ENCODE measurements at regions not wholly inside any gene's neighbourhood (a gene's known extent, or its start where the extent isn't known, plus 50 kb on each side); places are given as distances from the start of the nearest gene placed in this dataset.
"Not testable (repeated sequence)": the region's sequence is repeated elsewhere in the genome, so short reads cannot be mapped to it uniquely, and the experiment has no call there.

DNA sequence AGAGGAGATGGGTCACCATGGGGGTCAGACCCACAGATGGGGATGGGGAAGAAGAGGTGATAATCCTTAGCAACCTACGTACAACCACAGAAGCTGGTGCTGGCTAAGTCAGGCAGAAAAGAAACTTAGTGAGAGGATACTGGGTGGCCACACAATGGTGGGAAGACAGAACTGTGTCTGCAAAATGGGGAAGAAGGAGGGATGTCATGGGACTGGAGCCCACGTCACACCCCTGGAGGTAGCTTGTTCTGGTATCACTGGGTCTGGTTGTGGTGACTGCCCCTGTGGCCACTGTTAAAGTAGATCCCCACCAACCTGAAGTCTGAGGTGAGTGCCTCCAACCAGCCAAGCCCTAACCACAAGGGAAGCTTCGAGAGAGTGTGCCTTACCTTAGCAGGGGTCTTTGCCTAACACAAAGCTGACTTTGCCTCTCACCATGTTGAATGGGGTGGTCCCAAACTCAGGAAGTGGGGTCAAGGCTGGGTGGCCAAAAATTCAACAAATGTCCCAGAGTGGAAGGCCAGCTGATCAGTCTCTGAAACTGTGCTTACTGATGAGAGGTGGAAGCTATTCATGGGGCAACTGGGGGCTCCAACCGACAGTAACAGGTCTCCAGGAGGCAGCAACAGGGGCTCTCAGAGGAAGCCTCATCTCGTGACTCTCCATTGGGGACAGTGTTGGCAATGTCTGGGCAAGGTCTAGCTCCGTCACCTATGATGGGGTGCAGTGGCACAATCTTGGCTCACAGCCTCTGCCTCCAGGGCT is 64.8 kb upstream of the SLC1A4 start:
- Histone ChIP-seq H3K9me3 (ENCODE audit: control insufficient read depth, insufficient read depth, low read length) (peaks cover 7% of the 10 kb centered on the region), H3K4me1 (ENCODE audit: insufficient read depth, low read length) (no peaks in the 10 kb centered on the region), H3K9ac (ENCODE audit: low read depth, low read length) (no peak overlapping the region), H3K36me3 (ENCODE audit: insufficient read depth, low read length) (no peaks in the 10 kb centered on the region)

DNA sequence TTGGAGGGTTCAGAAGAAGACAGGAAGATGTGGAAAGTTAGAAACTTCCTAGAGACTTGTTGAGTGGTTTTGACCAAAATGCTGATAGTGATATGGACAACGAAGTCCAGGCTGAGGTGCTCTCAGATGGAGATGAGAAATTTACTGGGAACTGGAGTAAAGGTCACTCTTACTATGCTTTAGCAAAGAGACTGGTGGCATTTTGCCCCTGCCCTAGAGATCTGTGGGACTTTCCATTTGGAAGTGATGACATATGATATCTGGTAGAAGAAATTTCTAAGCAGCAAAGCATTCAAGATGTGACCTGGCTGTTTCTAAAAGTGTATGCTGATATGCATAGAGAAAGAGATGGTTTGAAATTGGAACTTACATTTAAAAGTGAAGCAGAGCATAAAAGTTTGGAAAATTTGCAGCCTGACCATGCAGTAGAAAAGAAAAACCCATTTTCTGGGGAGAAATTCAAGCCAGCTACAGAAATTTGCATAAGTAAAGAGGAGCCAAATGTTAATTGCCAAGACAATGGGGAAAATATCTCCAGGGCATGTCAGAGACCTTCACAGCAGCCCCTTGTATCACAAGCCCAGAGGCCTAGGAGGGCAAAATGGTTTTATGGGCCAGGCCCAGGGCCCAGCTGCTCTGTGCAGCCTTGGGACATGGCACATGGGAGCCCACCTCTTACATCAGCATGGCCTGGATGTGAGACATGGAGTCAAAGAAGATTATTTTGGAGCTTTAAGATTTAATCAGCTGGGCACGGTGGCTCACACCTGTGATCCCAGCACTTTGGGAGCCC is 63.1 kb upstream of the SLC1A4 start:
- not testable (repeated sequence) for H3K36me3 ChIP-seq (ENCODE audit: insufficient read depth, low read length); H3K4me1 ChIP-seq (ENCODE audit: insufficient read depth, low read length)

DNA sequence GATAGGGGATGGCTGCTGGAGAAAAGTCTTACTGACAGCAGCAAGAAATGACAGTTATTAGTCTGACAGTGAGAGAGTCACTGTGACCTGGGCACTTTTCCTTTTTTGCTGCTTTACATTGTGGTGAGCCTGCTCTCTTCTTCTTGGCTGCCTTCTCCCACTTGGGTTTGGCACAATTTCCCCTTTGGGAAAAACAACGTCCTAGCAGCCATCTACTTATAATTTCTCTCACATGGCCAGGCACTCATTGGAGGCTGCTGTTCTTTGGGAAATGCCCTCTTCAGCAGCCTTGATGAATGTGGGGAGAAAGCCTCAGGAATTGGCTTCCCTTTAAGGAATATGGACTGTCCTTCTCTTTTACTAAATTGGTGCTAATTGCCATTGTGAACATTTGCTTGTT is 60.4 kb upstream of the SLC1A4 start:
- no peak overlapping the region for H3K9ac ChIP-seq (ENCODE audit: low read depth, low read length)
- H3K4me1 ChIP-seq (ENCODE audit: insufficient read depth, low read length), result no peaks in the 10 kb centered on the region
- peaks cover 7% of the 10 kb centered on the region for H3K9me3 ChIP-seq (ENCODE audit: control insufficient read depth, insufficient read depth, low read length)
- H3K36me3 ChIP-seq (ENCODE audit: insufficient read depth, low read length), result no peaks in the 10 kb centered on the region

More for the DNA sequence above, 63.1 kb upstream of the SLC1A4 start:
- not testable (repeated sequence) for H3K9me3 ChIP-seq (ENCODE audit: control insufficient read depth, insufficient read depth, low read length); H3K9ac ChIP-seq (ENCODE audit: low read depth, low read length)

DNA sequence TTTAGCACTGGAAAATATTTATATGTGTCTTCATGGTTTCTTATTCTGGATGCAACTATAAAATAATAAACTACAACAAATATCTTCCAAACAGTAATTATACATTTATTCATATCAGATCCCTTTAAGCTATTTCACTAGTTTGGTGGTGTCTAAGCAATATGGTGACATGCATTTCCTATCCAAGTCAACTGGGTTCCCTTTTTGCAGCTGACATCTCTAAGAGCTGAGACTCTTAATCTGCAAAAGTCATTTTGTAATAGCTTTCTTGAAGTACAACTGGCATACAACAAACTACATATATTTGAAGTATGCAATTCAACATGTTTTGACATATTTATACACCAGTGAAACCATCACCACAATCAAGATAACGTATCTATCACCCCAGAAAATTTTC is 59.9 kb upstream of the SLC1A4 start:
- Histone ChIP-seq H3K9ac (ENCODE audit: low read depth, low read length) (no peak overlapping the region), H3K36me3 (ENCODE audit: insufficient read depth, low read length) (no peaks in the 10 kb centered on the region), H3K4me1 (ENCODE audit: insufficient read depth, low read length) (no peaks in the 10 kb centered on the region), H3K9me3 (ENCODE audit: control insufficient read depth, insufficient read depth, low read length) (peaks cover 7% of the 10 kb centered on the region)

DNA sequence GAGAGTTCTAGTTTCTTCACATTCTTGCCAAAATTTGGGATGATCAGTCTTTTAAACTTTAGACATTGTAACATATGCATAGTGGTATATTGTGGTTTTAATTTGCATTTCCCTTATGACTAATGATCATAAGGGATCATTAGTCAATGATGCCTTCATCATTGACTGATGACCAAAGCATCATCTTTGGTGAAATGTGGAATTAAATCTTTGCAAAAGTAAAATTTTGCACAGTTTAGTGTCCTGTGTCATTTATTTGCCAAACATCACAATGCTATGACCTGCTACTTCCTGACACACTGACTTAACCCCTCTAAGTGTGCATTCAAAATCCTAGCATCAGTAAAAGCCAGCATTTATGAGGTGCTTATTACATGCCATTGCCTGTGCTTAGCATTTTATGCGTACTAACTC is 58.9 kb upstream of the SLC1A4 start:
- Histone ChIP-seq H3K9ac (ENCODE audit: low read depth, low read length) (no peak overlapping the region), H3K9me3 (ENCODE audit: control insufficient read depth, insufficient read depth, low read length) (peaks cover 7% of the 10 kb centered on the region), H3K4me1 (ENCODE audit: insufficient read depth, low read length) (no peaks in the 10 kb centered on the region), H3K36me3 (ENCODE audit: insufficient read depth, low read length) (no peaks in the 10 kb centered on the region)

DNA sequence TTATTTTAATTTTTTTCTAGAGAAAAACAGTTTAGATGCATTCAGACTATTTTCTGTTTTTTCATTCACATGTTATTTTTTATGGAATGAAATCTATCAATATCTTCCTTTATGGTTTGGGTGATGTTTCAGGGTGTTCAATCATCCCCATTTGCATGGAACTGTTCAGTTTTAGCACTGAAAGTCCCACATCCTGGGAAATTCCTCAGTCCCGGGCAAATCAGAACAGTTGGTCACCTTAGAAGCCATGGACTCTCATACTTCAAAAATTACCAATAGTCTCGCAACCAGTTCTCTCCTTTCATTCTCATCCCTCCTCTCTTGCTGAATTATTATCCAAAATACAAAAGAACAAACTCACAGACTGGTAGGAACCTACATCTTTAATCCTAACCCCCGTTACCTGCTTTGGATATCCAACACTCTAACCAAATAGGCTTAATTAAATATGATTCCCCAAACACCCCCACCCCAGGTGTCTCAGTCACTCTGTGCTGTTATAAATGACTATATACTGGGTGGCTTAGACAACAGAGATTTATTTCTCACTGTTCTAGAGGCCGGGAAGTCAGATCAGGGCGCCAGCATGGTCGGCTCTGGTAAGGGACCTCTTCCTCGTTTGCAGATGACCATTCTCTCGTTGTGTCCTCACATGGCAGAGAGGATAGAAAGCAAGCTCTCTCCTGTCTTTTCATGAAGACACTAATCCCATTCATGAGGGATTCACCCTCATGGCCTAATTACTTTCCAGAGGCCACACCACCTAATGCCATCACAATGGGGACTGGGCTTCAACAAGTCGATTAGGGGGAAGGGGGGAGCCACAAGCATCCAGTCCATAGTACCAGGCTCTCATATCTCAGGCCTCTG is 57.7 kb upstream of the SLC1A4 start:
- H3K4me1 ChIP-seq (ENCODE audit: insufficient read depth, low read length), result no peaks in the 10 kb centered on the region
- H3K9ac ChIP-seq (ENCODE audit: low read depth, low read length), result no peak overlapping the region
- H3K36me3 ChIP-seq (ENCODE audit: insufficient read depth, low read length), result no peaks in the 10 kb centered on the region
- peaks cover 7% of the 10 kb centered on the region for H3K9me3 ChIP-seq (ENCODE audit: control insufficient read depth, insufficient read depth, low read length)

DNA sequence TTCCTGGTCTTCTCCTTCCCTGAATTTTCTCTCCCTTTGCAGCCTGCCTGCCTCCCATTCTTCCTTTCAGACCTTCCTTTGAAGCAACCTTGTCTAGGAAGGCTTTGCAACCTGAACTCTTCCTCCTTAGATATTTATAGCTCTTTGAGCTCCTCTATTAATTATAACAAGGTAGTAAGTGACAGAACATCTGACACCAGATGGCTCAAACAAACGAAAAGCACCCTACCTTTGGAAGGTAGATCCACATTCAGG is 57.2 kb upstream of the SLC1A4 start:
- peaks cover 7% of the 10 kb centered on the region for H3K9me3 ChIP-seq (ENCODE audit: control insufficient read depth, insufficient read depth, low read length)
- H3K36me3 ChIP-seq (ENCODE audit: insufficient read depth, low read length), result no peaks in the 10 kb centered on the region
- H3K9ac ChIP-seq (ENCODE audit: low read depth, low read length), result no peak overlapping the region
- H3K4me1 ChIP-seq (ENCODE audit: insufficient read depth, low read length), result no peaks in the 10 kb centered on the region

DNA sequence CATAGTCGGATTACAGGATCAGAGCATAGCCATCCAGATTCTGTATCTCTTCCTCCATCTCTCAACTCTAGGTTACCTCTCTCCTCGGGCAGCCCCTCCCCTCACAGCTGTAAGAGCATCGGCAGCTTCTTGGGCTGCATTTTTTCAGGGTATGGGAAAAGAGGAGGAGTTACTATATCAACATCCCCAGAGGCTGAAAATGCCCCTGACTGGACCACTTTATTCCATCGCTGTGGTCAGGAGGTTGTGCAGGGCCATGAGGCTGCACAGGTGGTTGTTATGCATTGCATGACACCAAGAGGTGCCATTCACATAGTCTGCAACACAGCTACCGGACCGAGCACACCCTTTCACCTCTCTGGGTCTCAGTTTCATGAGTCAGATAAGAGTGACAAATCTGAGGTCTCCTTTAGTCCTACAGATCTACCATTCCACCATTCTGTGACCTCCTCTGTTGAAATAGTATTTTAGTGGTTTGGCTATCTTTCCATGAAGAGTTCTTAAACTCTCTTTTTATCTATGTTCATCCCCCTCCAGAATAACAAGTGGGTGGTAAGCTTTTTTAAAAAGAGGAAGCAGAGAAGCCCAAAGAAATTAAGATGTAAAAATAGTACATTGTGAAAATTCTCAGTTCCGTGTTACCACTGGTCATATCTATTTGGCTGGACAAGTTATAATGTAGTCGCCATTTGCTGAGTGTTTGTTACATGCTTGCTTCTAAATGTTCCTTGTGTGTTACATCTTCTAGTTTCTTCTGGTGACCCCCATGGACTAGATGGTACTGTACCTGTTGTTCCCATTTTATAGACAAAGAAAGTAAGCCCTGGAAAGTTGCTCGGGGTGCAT is 56.6 kb upstream of the SLC1A4 start:
- no peaks in the 10 kb centered on the region for H3K4me1 ChIP-seq (ENCODE audit: insufficient read depth, low read length)
- no peak overlapping the region for H3K9ac ChIP-seq (ENCODE audit: low read depth, low read length)
- H3K36me3 ChIP-seq (ENCODE audit: insufficient read depth, low read length), result no peaks in the 10 kb centered on the region
- H3K9me3 ChIP-seq (ENCODE audit: control insufficient read depth, insufficient read depth, low read length), result peaks cover 1% of the 10 kb centered on the region

DNA sequence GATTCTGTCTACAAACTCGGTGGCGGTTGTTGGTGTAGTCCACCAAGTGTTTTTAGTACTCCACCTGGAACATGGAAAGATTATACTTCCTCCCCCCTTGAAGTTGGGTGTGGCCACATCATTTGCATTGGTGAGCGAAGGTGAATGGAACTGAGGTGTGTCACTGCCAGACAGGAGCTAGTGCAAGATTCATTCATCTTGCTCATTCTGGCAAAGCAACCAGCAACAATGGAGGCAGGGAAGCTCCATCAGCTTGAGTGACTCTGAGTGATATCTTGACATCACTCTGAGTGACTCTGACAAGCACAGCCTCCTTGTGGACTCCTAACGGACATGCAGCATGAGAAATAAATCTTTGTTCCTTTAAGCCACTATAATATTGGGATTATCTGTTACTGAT is 54.7 kb upstream of the SLC1A4 start:
- no peaks in the 10 kb centered on the region for H3K9me3 ChIP-seq (ENCODE audit: control insufficient read depth, insufficient read depth, low read length)
- H3K9ac ChIP-seq (ENCODE audit: low read depth, low read length), result no peak overlapping the region
- peaks cover 10% of the 10 kb centered on the region; the same call in 1 of the 2 replicates for H3K4me1 ChIP-seq (ENCODE audit: insufficient read depth, low read length)
- H3K36me3 ChIP-seq (ENCODE audit: insufficient read depth, low read length), result no peaks in the 10 kb centered on the region

DNA sequence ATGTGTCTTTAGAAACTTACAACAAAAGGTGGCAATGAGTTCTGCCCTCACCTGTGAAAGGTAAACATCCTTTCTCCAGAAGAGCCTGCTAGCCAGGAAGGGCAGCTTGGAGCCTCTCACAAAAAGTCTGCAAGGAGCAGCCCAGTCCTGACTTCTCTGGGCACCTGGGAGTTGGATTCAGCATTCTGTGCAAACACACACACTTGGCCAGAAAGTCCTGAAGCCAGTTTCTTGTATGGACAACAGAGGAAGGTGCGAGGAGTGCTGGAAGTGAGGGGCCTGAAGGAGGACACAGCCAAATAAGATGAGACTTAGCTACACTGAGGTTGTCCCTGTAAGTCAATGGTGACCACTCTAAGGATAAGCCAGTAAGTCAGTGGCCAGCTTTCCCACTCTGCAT is 52.4 kb upstream of the SLC1A4 start:
- no peak overlapping the region for H3K9ac ChIP-seq (ENCODE audit: low read depth, low read length)
- no peaks in the 10 kb centered on the region for H3K9me3 ChIP-seq (ENCODE audit: control insufficient read depth, insufficient read depth, low read length)
- no peaks in the 10 kb centered on the region for H3K36me3 ChIP-seq (ENCODE audit: insufficient read depth, low read length)
- H3K4me1 ChIP-seq (ENCODE audit: insufficient read depth, low read length), result peaks cover 11% of the 10 kb centered on the region; the same call in 1 of the 2 replicates

DNA sequence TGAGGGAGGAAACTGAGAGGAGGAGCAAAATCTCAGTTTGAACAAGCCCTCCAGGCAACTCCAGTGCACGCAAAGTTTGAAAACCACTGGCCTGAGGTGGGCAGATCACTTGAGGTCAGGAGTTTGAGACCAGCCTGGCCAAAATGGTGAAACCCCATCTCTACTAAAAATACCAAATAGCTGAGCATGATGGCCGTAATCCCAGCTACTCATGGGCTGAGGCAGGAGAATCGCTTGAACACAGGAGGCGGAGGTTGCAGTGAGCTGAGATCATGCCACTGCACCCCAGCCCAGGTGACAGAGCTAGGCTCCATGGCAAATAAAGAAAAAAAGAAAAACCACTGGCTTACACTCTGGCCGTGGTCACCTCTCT is 51.9 kb upstream of the SLC1A4 start:
- H3K9ac ChIP-seq (ENCODE audit: low read depth, low read length); H3K36me3 ChIP-seq (ENCODE audit: insufficient read depth, low read length); H3K9me3 ChIP-seq (ENCODE audit: control insufficient read depth, insufficient read depth, low read length): not testable (repeated sequence)
- H3K4me1 ChIP-seq (ENCODE audit: insufficient read depth, low read length), result peaks cover 11% of the 10 kb centered on the region; the same call in 1 of the 2 replicates

DNA sequence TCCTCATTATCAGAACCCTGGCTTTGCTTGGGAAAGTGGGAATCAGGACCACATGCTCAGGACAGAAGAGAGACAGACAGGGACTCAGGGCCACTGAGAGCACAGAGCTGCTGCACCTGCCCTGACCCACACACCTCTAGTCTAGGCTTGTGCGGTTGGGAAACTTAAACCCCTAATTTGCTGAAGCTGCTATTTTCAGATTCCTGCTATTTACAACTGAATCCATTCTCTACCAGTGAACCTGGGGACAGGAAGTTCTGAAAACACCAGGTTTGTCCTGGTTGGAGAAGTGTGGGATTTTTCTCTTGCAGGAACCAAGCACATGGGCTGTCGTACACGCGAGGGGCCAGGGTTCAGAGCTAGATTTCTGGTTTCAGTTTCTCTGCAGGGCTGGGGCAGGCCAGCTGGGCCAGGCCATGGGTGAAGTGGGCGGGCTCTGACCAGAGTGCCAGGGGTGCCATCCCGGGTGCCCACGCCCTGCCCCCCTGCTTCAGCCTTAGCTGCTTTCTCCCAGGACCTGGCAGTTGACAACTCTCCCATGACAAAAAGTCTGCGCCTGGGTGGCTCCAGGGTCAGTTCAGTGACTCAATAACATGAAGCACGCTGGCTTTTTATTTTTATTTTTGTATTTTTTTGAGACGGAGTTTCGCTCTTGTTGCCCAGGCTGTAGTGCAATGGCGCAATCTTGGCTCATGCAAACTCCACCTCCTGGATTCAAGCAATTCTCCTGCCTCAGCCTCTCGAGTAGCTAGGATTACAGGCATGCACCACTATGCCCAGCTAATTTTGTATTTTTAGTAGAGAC is 51.3 kb upstream of the SLC1A4 start:
- H3K9me3 ChIP-seq (ENCODE audit: control insufficient read depth, insufficient read depth, low read length), result no peaks in the 10 kb centered on the region
- H3K9ac ChIP-seq (ENCODE audit: low read depth, low read length), result no peak overlapping the region
- H3K36me3 ChIP-seq (ENCODE audit: insufficient read depth, low read length), result no peaks in the 10 kb centered on the region
- H3K4me1 ChIP-seq (ENCODE audit: insufficient read depth, low read length), result peaks cover 11% of the 10 kb centered on the region; the same call in 1 of the 2 replicates

DNA sequence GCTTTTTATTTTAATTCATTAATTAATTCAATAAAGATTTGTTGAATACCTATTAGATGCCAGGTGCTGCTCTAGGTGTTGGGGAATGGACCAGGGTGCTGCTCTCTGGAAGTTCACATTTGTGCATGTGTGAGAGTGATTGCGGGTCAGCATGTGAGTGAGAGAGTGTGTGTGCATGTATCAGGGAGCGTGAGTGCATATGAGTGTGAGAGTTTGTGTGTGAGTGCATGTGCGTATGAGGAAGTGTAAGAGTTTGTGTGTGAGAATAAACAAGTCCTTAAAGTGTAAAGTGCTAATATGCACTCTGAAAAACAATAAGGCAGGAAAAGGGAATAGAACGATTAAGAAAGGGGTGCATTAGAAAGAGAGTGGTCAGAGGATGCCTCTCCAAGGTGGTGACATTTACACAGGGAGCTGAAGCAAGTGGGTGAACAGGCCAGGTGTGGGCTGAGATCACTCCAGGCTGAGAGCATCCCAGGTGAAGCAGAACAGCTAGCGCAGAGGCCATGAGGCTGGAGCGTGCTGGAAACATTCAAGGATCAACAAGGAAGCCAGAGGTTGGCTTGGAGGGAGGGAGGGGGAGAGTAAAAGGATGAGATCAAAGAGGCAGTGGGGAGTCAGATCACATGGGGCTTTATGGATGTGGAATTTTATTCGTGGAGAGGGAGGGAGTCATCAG is 50.5 kb upstream of the SLC1A4 start:
- Histone ChIP-seq H3K4me1 (ENCODE audit: insufficient read depth, low read length) (peaks cover 11% of the 10 kb centered on the region; the same call in 1 of the 2 replicates), H3K9ac (ENCODE audit: low read depth, low read length) (no peak overlapping the region), H3K36me3 (ENCODE audit: insufficient read depth, low read length) (no peaks in the 10 kb centered on the region)

More for the DNA sequence above, 50.5 kb upstream of the SLC1A4 start:
- no peaks in the 10 kb centered on the region for H3K9me3 ChIP-seq (ENCODE audit: control insufficient read depth, insufficient read depth, low read length)
